ENCODE measurements at regions not wholly inside any gene's neighbourhood (a gene's known extent, or its start where the extent isn't known, plus 50 kb on each side); places are given as distances from the start of the nearest gene placed in this dataset.

GRCh38 chr2:133856678-133857077, 288.4 kb upstream of the NCKAP5 start:
- TF ChIP-seq POLR2AphosphoS5 (IDR thresholded peaks at IDR 0.05) (no peak), CTCF (IDR thresholded peaks at IDR 0.05) (no peak)

Measured in gastroesophageal sphincter (tissue), 3 donors.